ENCODE measurements at regions not wholly inside any gene's neighbourhood (a gene's known extent, or its start where the extent isn't known, plus 50 kb on each side); places are given as distances from the start of the nearest gene placed in this dataset.

GRCh38 chr2:15702452-15702851, 110.8 kb downstream of the DDX1 start:
- TF ChIP-seq CREB5 (CRISPR knock-in tag; IDR thresholded peaks at IDR 0.05; ENCODE audit: low read depth) (no peak), ZNF70 (CRISPR knock-in tag; IDR thresholded peaks at IDR 0.05) (no peak), BACH2 (CRISPR knock-in tag; IDR thresholded peaks at IDR 0.05; ENCODE audit: borderline replicate concordance) (no peak), ISL1 (CRISPR knock-in tag; IDR thresholded peaks at IDR 0.05) (no peak), OSR1 (CRISPR knock-in tag; IDR thresholded peaks at IDR 0.05) (no peak), ARNTL (CRISPR knock-in tag; IDR thresholded peaks at IDR 0.05; ENCODE audit: borderline replicate concordance, low read depth) (no peak), RARB (CRISPR knock-in tag; IDR thresholded peaks at IDR 0.05) (no peak), CSDC2 (CRISPR knock-in tag; IDR thresholded peaks at IDR 0.05) (no peak), TOX (CRISPR knock-in tag; IDR thresholded peaks at IDR 0.05; ENCODE audit: borderline replicate concordance) (no peak), PPARA (CRISPR knock-in tag; IDR thresholded peaks at IDR 0.05; ENCODE audit: borderline replicate concordance) (no peak), ZNF565 (CRISPR knock-in tag; conservative IDR thresholded peaks at IDR 0.05; ENCODE audit: low read depth) (no peak), ESRRG (CRISPR knock-in tag; IDR thresholded peaks at IDR 0.05) (no peak), TCF4 (CRISPR knock-in tag; IDR thresholded peaks at IDR 0.05; ENCODE audit: borderline replicate concordance) (no peak)

GRCh38 chr2:15703365-15703869, 111.7 kb downstream of the DDX1 start:
- no peak for ATAC-seq
- TF ChIP-seq CSDC2 (CRISPR knock-in tag; IDR thresholded peaks at IDR 0.05) (no peak), PATZ1 (CRISPR knock-in tag; IDR thresholded peaks at IDR 0.05; ENCODE audit: borderline replicate concordance) (no peak), CREB5 (CRISPR knock-in tag; IDR thresholded peaks at IDR 0.05; ENCODE audit: low read depth) (no peak), ZC3H10 (CRISPR knock-in tag; IDR thresholded peaks at IDR 0.05) (no peak), TSHZ2 (CRISPR knock-in tag; IDR thresholded peaks at IDR 0.05) (no peak), RARB (CRISPR knock-in tag; IDR thresholded peaks at IDR 0.05) (no peak), ISL1 (CRISPR knock-in tag; IDR thresholded peaks at IDR 0.05) (no peak), TOX (CRISPR knock-in tag; IDR thresholded peaks at IDR 0.05; ENCODE audit: borderline replicate concordance) (no peak)

More at GRCh38 chr2:15702452-15702851, 110.8 kb downstream of the DDX1 start:
- ATAC-seq, result no peak

- TF ChIP-seq CSDC2 (CRISPR knock-in tag; IDR thresholded peaks at IDR 0.05) (no peak), ISL1 (CRISPR knock-in tag; IDR thresholded peaks at IDR 0.05) (no peak), TSHZ2 (CRISPR knock-in tag; IDR thresholded peaks at IDR 0.05) (no peak)
- ATAC-seq, result no peak
These were observed 112.6 kb downstream of the DDX1 start for GRCh38 chr2:15704086-15704787.
